ENCODE measurements at regions not wholly inside any gene's neighbourhood (a gene's known extent, or its start where the extent isn't known, plus 50 kb on each side); places are given as distances from the start of the nearest gene placed in this dataset.

DNA sequence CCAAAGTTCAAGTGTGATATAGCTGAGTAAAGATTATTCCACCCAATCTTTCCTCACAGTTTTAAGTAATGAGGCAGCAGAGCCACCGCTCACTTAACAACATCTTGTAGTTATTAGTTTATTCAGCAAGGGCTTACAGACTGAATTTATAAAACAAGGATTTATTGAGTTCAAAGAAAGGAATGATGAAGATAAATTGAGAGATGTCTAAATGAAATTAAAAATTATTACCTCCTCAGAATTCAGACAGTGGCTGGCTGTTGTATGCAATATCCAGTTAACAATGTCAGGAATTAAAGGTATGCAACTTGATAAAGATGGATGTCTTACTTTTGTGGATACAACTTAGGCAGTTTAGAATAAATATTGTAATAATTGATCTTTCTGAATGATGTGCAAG is 927.3 kb upstream of the CDH2 start:
- no peak for TF ChIP-seq JUND (IDR thresholded peaks at IDR 0.05; ENCODE audit: low read depth)
- in situ Hi-C loops (cut with HindIII; ENCODE audit: low pct_unique_long_range_greater_than_20kb, low sequenced_read_pairs): no loop called here
- DNase-seq (ENCODE audit: low read depth in 1 of 2, low spot score in 1 of 2): no peak

DNA sequence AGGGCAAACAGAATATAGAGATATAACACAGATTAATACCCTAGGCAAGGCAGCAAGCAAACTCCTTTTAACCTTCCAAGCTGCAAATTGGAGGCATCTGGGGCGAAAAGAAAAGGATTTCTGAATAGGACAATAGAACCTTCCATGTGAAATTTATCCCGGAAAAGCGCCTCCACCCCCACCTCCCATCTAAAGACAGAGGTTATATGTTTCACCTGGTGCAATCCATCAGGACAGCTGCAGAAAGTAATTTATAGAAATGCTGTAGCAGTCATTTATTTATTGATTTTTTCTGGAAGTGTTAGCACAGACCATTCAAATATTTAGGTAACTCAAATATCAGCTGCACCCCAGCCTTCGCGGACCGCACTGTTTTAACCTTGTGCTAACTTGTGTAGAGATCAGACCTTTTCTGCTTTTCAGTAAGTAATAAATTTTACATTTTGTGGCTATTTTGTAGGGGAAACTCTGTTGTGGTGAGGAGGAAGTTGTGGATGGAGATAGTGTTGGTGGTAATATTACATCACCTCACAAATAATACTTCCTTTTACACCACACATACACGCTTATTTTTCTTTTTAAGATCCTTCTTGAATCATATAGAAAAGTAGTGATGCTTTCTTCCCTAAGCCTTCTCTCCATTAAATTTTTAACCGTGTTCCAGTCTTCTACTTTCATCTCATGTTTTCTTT is 919.3 kb upstream of the CDH2 start:
- no peak for DNase-seq (ENCODE audit: low read depth in 1 of 2, low spot score in 1 of 2)
- TF ChIP-seq JUND (IDR thresholded peaks at IDR 0.05; ENCODE audit: low read depth): no peak
- in situ Hi-C loops (cut with HindIII; ENCODE audit: low pct_unique_long_range_greater_than_20kb, low sequenced_read_pairs): no loop called here

DNA sequence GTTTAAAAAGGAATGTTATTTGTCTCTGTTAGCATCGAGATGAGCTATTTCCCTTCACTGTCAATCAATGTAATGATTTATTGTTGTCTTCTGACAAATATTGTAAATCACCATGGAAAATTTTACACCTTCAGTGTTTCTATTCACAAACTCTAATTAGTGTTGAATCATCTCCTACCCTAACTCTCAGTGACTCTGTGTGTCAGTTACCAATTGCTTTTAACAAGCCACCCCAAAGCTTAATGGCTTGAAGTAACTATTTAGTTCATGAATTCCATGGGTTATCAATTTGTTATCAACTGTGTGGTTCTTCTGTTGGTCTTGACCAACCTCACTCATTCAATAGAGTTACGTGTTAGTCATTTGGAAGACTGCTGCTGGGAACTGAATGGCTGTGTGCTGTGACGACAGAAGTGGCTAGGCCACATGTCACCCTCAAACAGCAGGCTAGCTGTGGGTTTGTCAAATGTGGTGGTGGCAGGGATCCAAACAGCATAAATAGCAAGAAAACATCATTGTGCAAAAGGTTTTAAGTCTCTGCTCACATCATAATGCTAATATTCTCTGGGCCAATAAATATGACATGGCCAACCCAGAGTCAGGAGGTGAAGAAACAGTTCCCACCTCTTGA is 910.8 kb upstream of the CDH2 start:
- DNase-seq (ENCODE audit: low read depth in 1 of 2, low spot score in 1 of 2): no peak
- in situ Hi-C loops (cut with HindIII; ENCODE audit: low pct_unique_long_range_greater_than_20kb, low sequenced_read_pairs): no loop called here
- TF ChIP-seq JUND (IDR thresholded peaks at IDR 0.05; ENCODE audit: low read depth): no peak

DNA sequence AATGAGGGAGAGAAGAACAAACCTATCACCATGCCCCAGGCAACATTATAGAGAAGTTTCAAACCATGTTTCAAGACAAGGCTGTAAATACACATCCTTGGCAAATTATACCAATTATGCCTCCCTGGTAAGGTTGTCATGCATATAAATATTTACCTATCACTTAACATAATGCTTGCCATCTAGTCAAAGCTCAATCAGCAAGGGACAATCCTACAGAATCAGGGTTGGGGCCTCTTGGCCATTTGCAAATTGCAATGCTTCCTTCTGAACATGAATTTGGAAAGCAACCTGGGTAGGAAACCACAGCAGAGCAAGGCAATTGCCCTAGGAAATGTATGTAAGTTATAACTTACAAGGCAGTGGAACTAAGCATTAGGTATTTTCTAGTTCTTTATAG is 907.2 kb upstream of the CDH2 start:
- TF ChIP-seq JUND (IDR thresholded peaks at IDR 0.05; ENCODE audit: low read depth): no peak
- DNase-seq (ENCODE audit: low read depth in 1 of 2, low spot score in 1 of 2): no peak
- in situ Hi-C loops (cut with HindIII; ENCODE audit: low pct_unique_long_range_greater_than_20kb, low sequenced_read_pairs): no loop called here

DNA sequence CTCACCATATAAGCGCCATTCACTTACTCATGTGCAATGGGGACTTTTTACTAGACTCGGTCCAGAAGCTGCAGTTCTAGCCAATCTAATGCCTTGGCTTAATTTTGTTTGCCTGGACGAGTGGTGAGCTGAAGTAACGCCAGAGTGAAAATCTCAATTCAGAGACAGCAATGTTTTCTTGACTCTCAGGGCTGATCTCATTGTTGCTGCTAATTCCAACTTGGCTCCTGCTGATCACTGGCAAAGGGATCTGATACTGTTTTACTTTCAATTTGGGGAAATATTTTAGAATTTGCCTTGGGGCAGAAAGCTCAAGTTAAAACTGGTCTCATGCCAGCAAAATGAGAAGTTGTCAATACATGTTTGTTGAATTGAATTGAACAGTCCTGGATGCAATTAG is 906.6 kb upstream of the CDH2 start:
- TF ChIP-seq JUND (IDR thresholded peaks at IDR 0.05; ENCODE audit: low read depth): no peak
- DNase-seq (ENCODE audit: low read depth in 1 of 2, low spot score in 1 of 2): no peak
- in situ Hi-C loops (cut with HindIII; ENCODE audit: low pct_unique_long_range_greater_than_20kb, low sequenced_read_pairs): no loop called here

DNA sequence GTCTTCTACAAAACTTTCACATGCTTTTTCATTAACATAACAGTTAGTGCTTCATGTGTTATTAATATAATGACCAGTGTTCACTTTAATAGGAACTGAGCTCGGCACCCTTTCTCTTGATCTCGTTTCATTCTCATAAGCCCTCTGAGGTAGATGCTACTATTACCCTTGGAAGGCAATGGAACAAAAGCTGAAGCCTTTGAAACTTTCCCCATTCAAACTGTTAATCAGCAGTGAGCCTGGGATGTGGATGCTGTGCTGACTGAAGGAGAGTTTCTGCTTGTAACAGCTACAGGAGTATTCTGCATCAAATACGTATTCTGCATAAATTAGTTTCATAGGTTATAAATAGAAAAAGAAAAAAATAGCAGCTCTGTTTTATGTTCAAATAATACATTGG is 904.0 kb upstream of the CDH2 start:
- no peak for TF ChIP-seq JUND (IDR thresholded peaks at IDR 0.05; ENCODE audit: low read depth)
- in situ Hi-C loops (cut with HindIII; ENCODE audit: low pct_unique_long_range_greater_than_20kb, low sequenced_read_pairs): no loop called here
- no peak for DNase-seq (ENCODE audit: low read depth in 1 of 2, low spot score in 1 of 2)

DNA sequence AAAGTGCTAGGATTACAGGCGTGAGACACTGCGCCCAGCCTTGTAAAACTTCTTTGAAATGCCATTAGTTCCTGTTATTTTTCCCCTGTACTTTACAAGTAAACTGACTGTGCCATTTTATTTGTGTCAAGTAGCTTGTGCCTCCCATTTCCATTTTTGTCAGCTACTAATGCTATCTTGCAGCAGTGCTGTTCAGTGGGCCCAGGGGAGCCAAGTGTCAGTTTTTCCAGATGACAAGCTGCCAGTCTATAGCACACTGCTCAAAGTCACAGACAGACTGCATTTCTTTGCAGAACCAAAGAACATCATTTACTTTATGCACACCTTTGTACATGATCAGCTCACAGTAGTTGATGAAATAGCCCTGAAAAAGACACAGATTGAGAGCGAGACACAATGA is 901.3 kb upstream of the CDH2 start:
- TF ChIP-seq JUND (IDR thresholded peaks at IDR 0.05; ENCODE audit: low read depth): no peak
- in situ Hi-C loops (cut with HindIII; ENCODE audit: low pct_unique_long_range_greater_than_20kb, low sequenced_read_pairs): no loop called here
- DNase-seq (ENCODE audit: low read depth in 1 of 2, low spot score in 1 of 2): no peak

DNA sequence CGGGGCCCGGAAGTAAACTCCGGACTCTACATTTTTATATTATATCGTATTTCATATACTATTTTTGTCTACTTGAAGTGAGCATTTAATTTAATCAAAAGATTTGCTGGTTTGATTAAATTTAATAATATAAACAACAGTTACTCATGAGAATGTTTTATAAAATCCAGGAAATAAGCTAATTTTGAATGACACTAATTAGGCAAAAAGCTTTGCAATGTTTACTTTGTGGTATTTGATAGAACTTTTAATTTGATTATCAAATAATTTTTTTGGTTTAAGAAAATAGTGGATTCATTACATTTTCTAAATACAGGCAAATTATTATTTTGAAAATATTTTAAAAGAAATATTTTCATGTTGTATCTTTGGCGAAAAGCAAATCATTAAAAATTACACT is 900.4 kb upstream of the CDH2 start:
- in situ Hi-C loops (cut with HindIII; ENCODE audit: low pct_unique_long_range_greater_than_20kb, low sequenced_read_pairs): no loop called here
- TF ChIP-seq JUND (IDR thresholded peaks at IDR 0.05; ENCODE audit: low read depth): no peak
- DNase-seq (ENCODE audit: low read depth in 1 of 2, low spot score in 1 of 2): no peak

DNA sequence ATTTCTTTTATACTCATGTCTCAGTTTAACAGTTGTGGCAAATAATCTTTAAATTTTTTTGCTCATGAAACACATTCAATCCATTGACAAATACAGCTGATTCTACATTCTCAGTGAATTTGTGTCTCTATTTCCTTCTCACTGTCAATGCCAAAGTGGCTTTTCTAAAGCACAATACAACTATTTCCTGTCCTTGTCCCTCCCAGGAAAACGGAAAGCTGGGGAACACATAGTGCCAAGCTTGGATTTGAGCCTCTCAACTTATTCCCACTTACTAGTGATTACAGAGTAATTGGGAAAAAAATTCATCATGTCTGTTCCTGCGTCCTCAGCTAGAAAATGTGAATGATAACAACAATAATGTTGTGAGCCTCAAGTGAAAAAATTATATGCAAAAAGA is 899.7 kb upstream of the CDH2 start:
- in situ Hi-C loops (cut with HindIII; ENCODE audit: low pct_unique_long_range_greater_than_20kb, low sequenced_read_pairs): no loop called here
- no peak for DNase-seq (ENCODE audit: low read depth in 1 of 2, low spot score in 1 of 2)
- no peak for TF ChIP-seq JUND (IDR thresholded peaks at IDR 0.05; ENCODE audit: low read depth)

DNA sequence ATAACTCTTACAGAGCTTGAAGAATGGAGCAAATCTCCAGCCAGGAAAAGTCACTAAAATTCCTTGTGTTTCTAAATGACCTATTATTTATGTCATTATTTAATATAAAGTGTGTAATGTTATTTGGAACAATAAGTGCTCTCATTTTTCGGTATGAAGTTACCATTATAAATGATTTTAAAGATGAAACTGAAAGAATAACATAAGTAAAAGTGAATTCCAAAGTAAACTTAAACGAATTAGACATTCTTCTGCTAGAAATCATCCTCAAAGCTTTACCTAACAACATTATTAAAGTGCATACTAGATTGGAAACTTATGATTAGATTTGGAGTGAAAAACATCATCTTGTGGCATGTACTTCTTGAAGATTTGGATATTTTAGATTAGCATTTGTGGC is 897.2 kb upstream of the CDH2 start:
- TF ChIP-seq JUND (IDR thresholded peaks at IDR 0.05; ENCODE audit: low read depth): no peak
- no peak for DNase-seq (ENCODE audit: low read depth in 1 of 2, low spot score in 1 of 2)
- in situ Hi-C loops (cut with HindIII; ENCODE audit: low pct_unique_long_range_greater_than_20kb, low sequenced_read_pairs): no loop called here

DNA sequence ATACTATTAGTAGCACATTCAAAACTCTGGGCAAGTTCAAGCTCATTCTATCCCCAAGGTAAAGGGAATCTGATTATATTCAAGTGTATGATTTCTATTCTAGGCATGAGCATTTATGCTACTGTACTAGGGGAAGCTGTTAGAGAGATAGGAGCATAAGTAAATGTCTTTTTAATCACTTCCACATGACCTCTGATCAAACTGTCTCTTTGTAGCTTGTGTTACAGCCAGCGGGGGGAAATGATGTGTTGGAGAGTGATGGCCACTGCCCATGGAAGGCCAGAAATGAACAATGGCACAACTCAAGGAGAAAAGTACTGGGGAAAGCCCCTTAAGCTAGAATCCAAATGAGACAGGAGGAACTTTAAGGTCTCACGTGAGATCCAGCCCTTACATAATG is 894.9 kb upstream of the CDH2 start:
- TF ChIP-seq JUND (IDR thresholded peaks at IDR 0.05; ENCODE audit: low read depth): no peak
- in situ Hi-C loops (cut with HindIII; ENCODE audit: low pct_unique_long_range_greater_than_20kb, low sequenced_read_pairs): no loop called here
- DNase-seq (ENCODE audit: low read depth in 1 of 2, low spot score in 1 of 2): no peak

DNA sequence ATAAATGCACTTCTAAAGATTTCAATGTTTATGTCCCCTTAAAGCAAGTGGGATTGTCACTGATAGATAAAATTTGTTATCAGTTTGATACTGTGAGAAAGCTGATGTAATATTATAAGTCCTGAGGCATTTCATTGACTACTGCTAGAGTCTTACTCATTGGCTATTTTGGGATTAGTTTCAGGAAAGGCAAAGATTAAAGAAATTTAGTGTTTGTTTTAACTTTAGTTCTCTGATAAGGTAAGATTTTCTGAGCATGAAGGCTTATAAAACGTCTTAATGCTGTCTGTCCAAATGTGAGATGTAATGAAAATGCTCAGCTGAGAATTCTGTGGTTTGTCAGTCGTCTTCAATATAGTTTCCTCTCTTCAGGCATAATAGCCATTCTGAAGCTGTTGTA is 886.4 kb upstream of the CDH2 start:
- in situ Hi-C loops (cut with HindIII; ENCODE audit: low pct_unique_long_range_greater_than_20kb, low sequenced_read_pairs): no loop called here
- DNase-seq (ENCODE audit: low read depth in 1 of 2, low spot score in 1 of 2): no peak
- TF ChIP-seq JUND (IDR thresholded peaks at IDR 0.05; ENCODE audit: low read depth): no peak

DNA sequence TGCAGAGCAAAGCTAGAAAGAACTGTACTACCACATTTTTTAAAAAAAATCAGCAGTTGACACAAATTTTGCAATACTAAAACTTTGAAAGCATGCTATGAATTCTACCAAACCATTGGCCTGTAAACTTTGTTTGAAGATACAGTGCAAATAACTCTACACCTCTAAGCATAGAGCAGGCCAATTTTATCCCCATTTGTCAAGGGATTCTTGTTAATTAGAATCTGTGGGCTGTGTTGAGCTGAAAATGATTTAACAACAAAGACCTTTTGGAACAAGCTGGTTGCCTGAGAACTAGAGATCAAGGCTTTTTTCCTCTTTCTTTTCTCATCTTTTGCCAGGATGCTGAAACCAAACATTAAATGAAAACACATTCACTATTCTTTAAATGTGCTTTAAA is 886.0 kb upstream of the CDH2 start:
- no peak for TF ChIP-seq JUND (IDR thresholded peaks at IDR 0.05; ENCODE audit: low read depth)
- DNase-seq (ENCODE audit: low read depth in 1 of 2, low spot score in 1 of 2): no peak
- in situ Hi-C loops (cut with HindIII; ENCODE audit: low pct_unique_long_range_greater_than_20kb, low sequenced_read_pairs): no loop called here

DNA sequence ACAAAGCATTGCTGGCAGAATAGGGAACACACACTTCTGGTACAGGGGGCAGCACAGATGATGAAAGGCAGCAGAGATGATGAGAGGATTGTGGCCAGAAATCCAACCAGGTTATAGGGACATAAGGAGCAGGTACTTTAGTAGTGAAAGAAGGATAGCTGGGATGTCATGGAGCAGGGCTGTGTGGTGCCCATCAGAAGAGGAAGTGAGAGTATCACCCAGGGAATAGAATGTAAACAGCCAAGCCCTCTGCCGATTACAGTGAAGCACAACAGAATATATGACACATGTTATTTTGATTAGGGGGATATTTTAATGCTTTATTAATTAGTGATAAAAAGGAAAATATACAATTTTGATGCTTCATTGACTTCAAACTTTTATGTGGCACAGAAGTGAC is 883.4 kb upstream of the CDH2 start:
- in situ Hi-C loops (cut with HindIII; ENCODE audit: low pct_unique_long_range_greater_than_20kb, low sequenced_read_pairs): no loop called here
- TF ChIP-seq JUND (IDR thresholded peaks at IDR 0.05; ENCODE audit: low read depth): no peak
- DNase-seq (ENCODE audit: low read depth in 1 of 2, low spot score in 1 of 2): no peak
